GM18951 (cell line): ENCODE measurements at regions not wholly inside any gene's neighbourhood (a gene's known extent, or its start where the extent isn't known, plus 50 kb on each side); places are given as distances from the start of the nearest gene placed in this dataset.

Source experiments
- POLR2A ChIP-seq: IDR thresholded peaks from 4 replicates; pipeline ENCODE4 v1.6.1; 2011; ENCODE audit warnings: mild to moderate bottlenecking; ENCODE audit not compliant: insufficient read length, insufficient read depth; ENCODE audit errors: extremely low read depth
- in situ Hi-C: fragments of 300-500 bp; cut with MboI; formaldehyde crosslinking; loops from one replicate; pipeline ENCODE4 v1.12.0; 2022; ENCODE audit warnings: low sequenced_read_pairs, mixed read lengths, inconsistent platforms; ENCODE audit not compliant: unreplicated experiment

- in situ Hi-C loops: no loop called here
- no peak for TF ChIP-seq POLR2A
Measured at GRCh38 chr17:37796076-37796475, 51.2 kb upstream of the HNF1B start.
